ENCODE measurements at regions not wholly inside any gene's neighbourhood (a gene's known extent, or its start where the extent isn't known, plus 50 kb on each side); places are given as distances from the start of the nearest gene placed in this dataset.

DNA sequence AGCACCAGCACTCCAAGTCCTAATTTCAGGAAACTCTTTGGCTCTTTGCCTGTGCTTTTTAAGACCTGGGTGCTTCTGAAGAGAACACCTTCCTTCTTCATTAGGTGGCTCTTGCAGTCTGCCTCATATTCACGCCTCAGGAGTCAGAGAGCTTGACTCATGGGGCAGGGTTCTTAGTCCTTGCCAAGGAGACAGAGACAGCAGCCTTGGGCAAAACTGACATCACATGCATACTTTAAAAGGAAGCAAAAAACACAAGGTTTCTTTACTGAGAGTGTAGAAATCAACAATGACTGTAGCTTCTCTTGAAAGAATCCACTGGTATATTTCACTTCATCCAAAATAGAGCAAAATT, 780.6 kb downstream of the INHBA start:
- no peaks in the 10 kb centered on the region for H3K36me3 ChIP-seq
- peaks cover 0 to 3% of the 10 kb centered on the region in 2 donors for H3K9me3 ChIP-seq
- ATAC-seq, result no peak
- no peaks in the 10 kb centered on the region for H3K27me3 ChIP-seq
- no peak overlapping the region for H3K27ac ChIP-seq
- TF ChIP-seq, protein P1, sequence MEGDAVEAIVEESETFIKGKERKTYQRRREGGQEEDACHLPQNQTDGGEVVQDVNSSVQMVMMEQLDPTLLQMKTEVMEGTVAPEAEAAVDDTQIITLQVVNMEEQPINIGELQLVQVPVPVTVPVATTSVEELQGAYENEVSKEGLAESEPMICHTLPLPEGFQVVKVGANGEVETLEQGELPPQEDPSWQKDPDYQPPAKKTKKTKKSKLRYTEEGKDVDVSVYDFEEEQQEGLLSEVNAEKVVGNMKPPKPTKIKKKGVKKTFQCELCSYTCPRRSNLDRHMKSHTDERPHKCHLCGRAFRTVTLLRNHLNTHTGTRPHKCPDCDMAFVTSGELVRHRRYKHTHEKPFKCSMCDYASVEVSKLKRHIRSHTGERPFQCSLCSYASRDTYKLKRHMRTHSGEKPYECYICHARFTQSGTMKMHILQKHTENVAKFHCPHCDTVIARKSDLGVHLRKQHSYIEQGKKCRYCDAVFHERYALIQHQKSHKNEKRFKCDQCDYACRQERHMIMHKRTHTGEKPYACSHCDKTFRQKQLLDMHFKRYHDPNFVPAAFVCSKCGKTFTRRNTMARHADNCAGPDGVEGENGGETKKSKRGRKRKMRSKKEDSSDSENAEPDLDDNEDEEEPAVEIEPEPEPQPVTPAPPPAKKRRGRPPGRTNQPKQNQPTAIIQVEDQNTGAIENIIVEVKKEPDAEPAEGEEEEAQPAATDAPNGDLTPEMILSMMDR (IDR thresholded peaks at IDR 0.05), result no peak
- intact Hi-C loops (cut with DNase I), result no loop called here
- no peak overlapping the region for H3K4me3 ChIP-seq
- no peaks in the 10 kb centered on the region for H3K4me1 ChIP-seq
- no peak for DNase-seq

DNA sequence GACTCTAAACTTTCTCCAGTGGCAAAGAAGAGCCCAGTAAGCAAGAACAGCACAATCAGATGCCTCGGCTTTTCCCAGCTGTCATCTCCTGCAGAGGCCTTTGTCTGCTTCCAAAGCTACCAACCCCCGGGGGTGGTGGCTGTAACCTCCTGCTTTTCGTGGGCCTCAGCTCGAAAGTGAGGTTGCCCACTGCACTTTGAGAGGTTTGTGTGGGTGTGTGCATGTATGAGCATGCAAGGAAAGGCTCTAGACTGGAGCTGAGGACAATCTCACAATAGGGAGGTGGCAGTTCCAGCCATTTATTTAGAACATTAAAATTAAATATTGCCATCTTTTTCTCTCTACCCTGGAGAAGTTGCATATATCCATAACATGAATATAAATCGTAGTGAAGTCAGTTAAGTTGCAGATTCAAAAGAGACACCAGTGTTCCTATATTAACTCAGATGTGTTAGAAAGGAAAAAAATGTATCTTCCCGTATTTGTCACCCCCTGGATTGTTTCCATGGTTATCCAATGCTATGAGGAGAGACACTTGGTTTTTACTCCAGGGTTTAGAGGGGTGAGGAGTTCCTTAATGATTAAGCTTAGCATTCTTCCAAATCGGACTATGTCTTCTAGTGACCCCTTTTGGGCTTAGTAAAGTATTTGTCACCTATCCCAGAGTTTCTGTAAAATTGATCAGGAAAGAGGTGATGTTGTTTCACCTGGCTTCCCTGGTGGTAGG, 781.1 kb downstream of the INHBA start:
- no peaks in the 10 kb centered on the region for H3K4me1 ChIP-seq
- ATAC-seq, result no peak
- H3K27ac ChIP-seq, result no peak overlapping the region

DNA sequence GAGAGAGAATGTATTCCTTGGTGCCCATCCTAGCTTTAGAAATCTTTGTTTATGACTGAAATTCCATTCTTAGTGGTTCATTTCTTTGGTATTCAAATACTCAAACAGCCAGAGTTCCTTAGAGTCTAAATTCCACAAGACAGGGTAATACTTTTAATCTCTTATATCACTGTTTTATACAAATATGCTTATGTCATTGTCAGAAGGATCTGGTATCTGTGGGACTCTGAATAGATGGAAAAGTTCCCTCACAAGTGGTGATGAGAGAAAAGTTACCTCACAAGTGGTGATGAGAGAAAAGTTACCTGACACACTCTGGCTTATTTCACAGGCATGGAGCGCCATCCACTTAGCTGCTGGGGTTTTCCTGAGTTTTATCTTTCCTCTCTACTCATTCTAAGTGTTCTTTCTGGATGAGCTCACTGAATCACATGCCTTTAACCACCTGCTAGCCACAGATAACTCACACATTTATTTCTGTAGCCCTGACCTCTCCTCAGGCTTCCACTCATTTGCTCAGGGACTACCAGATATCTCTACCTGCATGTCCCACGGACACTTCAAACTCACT, 784.0 kb downstream of the SUGCT start:
- no peaks in the 10 kb centered on the region for H3K4me1 ChIP-seq
- no peak overlapping the region for H3K27ac ChIP-seq
- peaks cover 0 to 2% of the 10 kb centered on the region in 2 donors for H3K9me3 ChIP-seq
- TF ChIP-seq, protein P1 (IDR thresholded peaks at IDR 0.05), result no peak
- intact Hi-C loops (cut with DNase I), result no loop called here
- no peaks in the 10 kb centered on the region for H3K36me3 ChIP-seq
- ATAC-seq (no peak), DNase-seq (no peak)
- no peak overlapping the region for H3K4me3 ChIP-seq
- H3K27me3 ChIP-seq, result no peaks in the 10 kb centered on the region

More for the DNA sequence above, 781.1 kb downstream of the INHBA start:
- intact Hi-C loops (cut with DNase I), result no loop called here
- no peak for DNase-seq
- Histone ChIP-seq H3K4me3 (no peak overlapping the region), H3K36me3 (no peaks in the 10 kb centered on the region), H3K27me3 (no peaks in the 10 kb centered on the region), H3K9me3 (peaks cover 0 to 3% of the 10 kb centered on the region in 2 donors)
- TF ChIP-seq, protein P1 (IDR thresholded peaks at IDR 0.05), result no peak

DNA sequence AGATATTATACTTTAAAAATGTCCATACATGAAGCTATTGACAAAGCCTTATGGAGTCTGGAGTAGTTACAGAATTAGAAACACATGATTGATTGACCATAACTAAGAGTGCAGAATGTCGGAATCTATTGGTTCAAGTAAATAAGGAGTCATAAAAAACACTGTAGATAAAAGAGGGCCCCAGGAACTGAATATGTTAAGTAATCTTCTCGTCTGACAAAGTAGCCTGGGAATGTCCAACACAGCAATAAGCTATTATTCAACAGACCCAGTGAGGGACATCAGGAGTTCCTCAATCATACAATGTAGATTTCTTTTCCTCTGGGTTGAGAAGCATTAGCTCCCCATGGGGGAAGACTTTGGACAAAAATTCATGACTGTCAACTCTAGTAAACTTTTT, 782.0 kb downstream of the SUGCT start:
- no peaks in the 10 kb centered on the region for H3K27me3 ChIP-seq
- TF ChIP-seq, protein P1 (IDR thresholded peaks at IDR 0.05), result no peak
- peaks cover 0 to 2% of the 10 kb centered on the region in 2 donors for H3K9me3 ChIP-seq
- no peak overlapping the region for H3K4me3 ChIP-seq
- H3K4me1 ChIP-seq, result no peaks in the 10 kb centered on the region
- H3K27ac ChIP-seq, result no peak overlapping the region
- intact Hi-C loops (cut with DNase I), result no loop called here
- no peaks in the 10 kb centered on the region for H3K36me3 ChIP-seq
- DNase-seq, result no peak
- no peak for ATAC-seq

DNA sequence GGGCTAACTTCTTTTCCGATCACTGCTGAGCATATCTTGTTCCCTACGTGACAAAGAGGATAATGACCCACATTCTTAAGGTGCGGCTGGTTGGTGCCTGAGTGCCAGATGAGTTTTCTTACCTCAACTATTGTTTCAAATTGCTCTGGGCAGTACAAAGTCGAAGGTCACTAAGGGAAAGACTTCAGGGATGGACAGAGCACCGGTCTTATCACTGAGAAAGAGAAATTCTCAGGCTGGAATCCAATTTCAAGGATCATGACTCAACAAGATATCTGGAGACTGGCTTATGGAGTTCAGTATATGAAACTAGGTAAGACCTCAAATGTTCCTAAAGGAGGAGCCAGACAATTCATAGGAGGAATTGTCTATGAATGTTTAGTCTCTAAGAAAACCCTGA, 780.3 kb downstream of the SUGCT start:
- Histone ChIP-seq H3K27me3 (no peaks in the 10 kb centered on the region), H3K4me3 (no peak overlapping the region), H3K36me3 (no peaks in the 10 kb centered on the region), H3K9me3 (peaks cover 0 to 2% of the 10 kb centered on the region in 2 donors), H3K4me1 (no peaks in the 10 kb centered on the region), H3K27ac (no peak overlapping the region)
- TF ChIP-seq, protein P1 (IDR thresholded peaks at IDR 0.05), result no peak
- intact Hi-C loops (cut with DNase I), result no loop called here
- no peak for ATAC-seq
- no peak for DNase-seq

Data from left lung (tissue), 4 donors.